ENCODE measurements at regions not wholly inside any gene's neighbourhood (a gene's known extent, or its start where the extent isn't known, plus 50 kb on each side); places are given as distances from the start of the nearest gene placed in this dataset.

DNA sequence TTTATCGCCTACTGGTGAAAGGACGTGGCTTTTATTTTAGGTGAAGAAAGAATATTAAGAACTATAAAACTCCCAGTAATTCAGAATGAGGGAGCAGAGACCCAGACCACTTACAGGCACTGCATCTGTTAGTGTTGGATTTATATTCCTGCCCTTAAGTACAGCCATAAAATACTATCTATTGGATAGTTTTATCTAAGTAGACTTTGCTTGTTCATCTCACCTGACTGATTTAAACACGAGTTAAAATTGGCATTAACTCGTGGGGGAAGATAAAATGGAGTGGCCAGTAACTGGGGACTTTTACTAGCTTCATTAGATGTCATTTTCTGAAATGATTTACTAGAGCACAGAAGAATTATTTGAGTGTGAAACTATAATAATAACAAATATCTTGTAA is 1377.5 kb upstream of the TMEM132C start:
- TF ChIP-seq, protein P1, sequence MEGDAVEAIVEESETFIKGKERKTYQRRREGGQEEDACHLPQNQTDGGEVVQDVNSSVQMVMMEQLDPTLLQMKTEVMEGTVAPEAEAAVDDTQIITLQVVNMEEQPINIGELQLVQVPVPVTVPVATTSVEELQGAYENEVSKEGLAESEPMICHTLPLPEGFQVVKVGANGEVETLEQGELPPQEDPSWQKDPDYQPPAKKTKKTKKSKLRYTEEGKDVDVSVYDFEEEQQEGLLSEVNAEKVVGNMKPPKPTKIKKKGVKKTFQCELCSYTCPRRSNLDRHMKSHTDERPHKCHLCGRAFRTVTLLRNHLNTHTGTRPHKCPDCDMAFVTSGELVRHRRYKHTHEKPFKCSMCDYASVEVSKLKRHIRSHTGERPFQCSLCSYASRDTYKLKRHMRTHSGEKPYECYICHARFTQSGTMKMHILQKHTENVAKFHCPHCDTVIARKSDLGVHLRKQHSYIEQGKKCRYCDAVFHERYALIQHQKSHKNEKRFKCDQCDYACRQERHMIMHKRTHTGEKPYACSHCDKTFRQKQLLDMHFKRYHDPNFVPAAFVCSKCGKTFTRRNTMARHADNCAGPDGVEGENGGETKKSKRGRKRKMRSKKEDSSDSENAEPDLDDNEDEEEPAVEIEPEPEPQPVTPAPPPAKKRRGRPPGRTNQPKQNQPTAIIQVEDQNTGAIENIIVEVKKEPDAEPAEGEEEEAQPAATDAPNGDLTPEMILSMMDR (IDR thresholded peaks at IDR 0.05; ENCODE audit: insufficient read depth, low read length, poor library complexity, severe bottlenecking) = no peak
- TF ChIP-seq EZH2phosphoT487 (conservative IDR thresholded peaks at IDR 0.05; ENCODE audit: low read length) = no peak
